ENCODE measurements at regions not wholly inside any gene's neighbourhood (a gene's known extent, or its start where the extent isn't known, plus 50 kb on each side); places are given as distances from the start of the nearest gene placed in this dataset.

- no peaks in the 10 kb centered on the region for H3K27me3 Mint-ChIP-seq
- H3K9me3 Mint-ChIP-seq: no peaks in the 10 kb centered on the region
- H3K27ac Mint-ChIP-seq: no peak overlapping the region
- peaks cover 13% of the 10 kb centered on the region for H3K4me1 Mint-ChIP-seq
- no peak overlapping the region for H3K4me3 Mint-ChIP-seq
- no peaks in the 10 kb centered on the region for H3K36me3 Mint-ChIP-seq
- DNase-seq (ENCODE audit: low spot score in 2 of 2) (no peak), ATAC-seq (ENCODE audit: low read depth) (no peak)
Measured at GRCh38 chr11:128407962-128408361, 179.4 kb downstream of the ETS1 start.

GRCh38 chr11:128405714-128406662 lies 181.4 kb downstream of the ETS1 start:
- no peak overlapping the region for H3K4me3 Mint-ChIP-seq
- peaks cover 5% of the 10 kb centered on the region for H3K4me1 Mint-ChIP-seq
- DNase-seq (ENCODE audit: low spot score in 2 of 2): no peak
- H3K9me3 Mint-ChIP-seq: no peaks in the 10 kb centered on the region
- H3K36me3 Mint-ChIP-seq: no peaks in the 10 kb centered on the region
- no peak overlapping the region for H3K27ac Mint-ChIP-seq
- H3K27me3 Mint-ChIP-seq: no peaks in the 10 kb centered on the region
- ATAC-seq (ENCODE audit: low read depth): no peak

GRCh38 chr11:128405112-128405511 lies 182.2 kb downstream of the ETS1 start:
- H3K4me3 Mint-ChIP-seq: no peak overlapping the region
- H3K9me3 Mint-ChIP-seq: no peaks in the 10 kb centered on the region
- no peaks in the 10 kb centered on the region for H3K36me3 Mint-ChIP-seq
- H3K27me3 Mint-ChIP-seq: no peaks in the 10 kb centered on the region
- H3K4me1 Mint-ChIP-seq: peaks cover 5% of the 10 kb centered on the region
- DNase-seq (ENCODE audit: low spot score in 2 of 2): no peak
- no peak overlapping the region for H3K27ac Mint-ChIP-seq
- ATAC-seq (ENCODE audit: low read depth): no peak

- Mint-ChIP-seq H3K4me3 (no peak overlapping the region), H3K27me3 (no peaks in the 10 kb centered on the region), H3K36me3 (no peaks in the 10 kb centered on the region), H3K9me3 (no peaks in the 10 kb centered on the region), H3K4me1 (peaks cover 6% of the 10 kb centered on the region), H3K27ac (peak overlapping the region; percentile 49)
- DNase-seq (ENCODE audit: low spot score in 2 of 2) (no peak), ATAC-seq (ENCODE audit: low read depth) (no peak)
Measured at GRCh38 chr11:128404437-128404836, 182.9 kb downstream of the ETS1 start.

- H3K36me3 Mint-ChIP-seq: no peaks in the 10 kb centered on the region
- peaks cover 20% of the 10 kb centered on the region for H3K4me1 Mint-ChIP-seq
- no peaks in the 10 kb centered on the region for H3K27me3 Mint-ChIP-seq
- no peak for DNase-seq (ENCODE audit: low spot score in 2 of 2)
- no peak overlapping the region for H3K27ac Mint-ChIP-seq
- no peak for ATAC-seq (ENCODE audit: low read depth)
- H3K9me3 Mint-ChIP-seq: no peaks in the 10 kb centered on the region
- H3K4me3 Mint-ChIP-seq: no peak overlapping the region
Measured at GRCh38 chr11:128400382-128401203, 186.8 kb downstream of the ETS1 start.

- Mint-ChIP-seq H3K36me3 (no peaks in the 10 kb centered on the region), H3K4me3 (no peak overlapping the region), H3K4me1 (peaks cover 22% of the 10 kb centered on the region), H3K9me3 (no peaks in the 10 kb centered on the region), H3K27me3 (no peaks in the 10 kb centered on the region), H3K27ac (peak overlapping the region; percentile 74)
- DNase-seq (ENCODE audit: low spot score in 2 of 2) (peak in 1 of 2 donors; percentile 16), ATAC-seq (ENCODE audit: low read depth) (peak; percentile 91)
Measured at GRCh38 chr11:128399251-128400121, 187.9 kb downstream of the ETS1 start.

GRCh38 chr11:128398517-128399250 lies 188.7 kb downstream of the ETS1 start:
- peak in 1 of 2 donors; percentile 2 for DNase-seq (ENCODE audit: low spot score in 2 of 2)
- Mint-ChIP-seq H3K4me3 (peak overlapping the region; percentile 6), H3K27ac (peak overlapping the region; percentile 74), H3K36me3 (no peaks in the 10 kb centered on the region), H3K4me1 (peaks cover 21% of the 10 kb centered on the region), H3K9me3 (no peaks in the 10 kb centered on the region), H3K27me3 (no peaks in the 10 kb centered on the region)
- peak; percentile 86 for ATAC-seq (ENCODE audit: low read depth)

GRCh38 chr11:128397362-128397761 lies 190.0 kb downstream of the ETS1 start:
- no peaks in the 10 kb centered on the region for H3K27me3 Mint-ChIP-seq
- H3K4me1 Mint-ChIP-seq: peaks cover 22% of the 10 kb centered on the region
- H3K27ac Mint-ChIP-seq: no peak overlapping the region
- no peak overlapping the region for H3K4me3 Mint-ChIP-seq
- H3K9me3 Mint-ChIP-seq: no peaks in the 10 kb centered on the region
- no peaks in the 10 kb centered on the region for H3K36me3 Mint-ChIP-seq
- no peak for ATAC-seq (ENCODE audit: low read depth)
- no peak for DNase-seq (ENCODE audit: low spot score in 2 of 2)

- no peak for DNase-seq (ENCODE audit: low spot score in 2 of 2)
- Mint-ChIP-seq H3K4me1 (peaks cover 22% of the 10 kb centered on the region), H3K27me3 (no peaks in the 10 kb centered on the region), H3K9me3 (no peaks in the 10 kb centered on the region), H3K4me3 (no peak overlapping the region), H3K36me3 (no peaks in the 10 kb centered on the region), H3K27ac (no peak overlapping the region)
- no peak for ATAC-seq (ENCODE audit: low read depth)
Measured at GRCh38 chr11:128394431-128395089, 192.8 kb downstream of the ETS1 start.

- H3K4me3 Mint-ChIP-seq: no peak overlapping the region
- no peaks in the 10 kb centered on the region for H3K27me3 Mint-ChIP-seq
- no peak for ATAC-seq (ENCODE audit: low read depth)
Measured at GRCh38 chr11:128392259-128392658, 195.1 kb downstream of the ETS1 start.

GRCh38 chr11:128391811-128392210 lies 195.5 kb downstream of the ETS1 start:
- no peaks in the 10 kb centered on the region for H3K36me3 Mint-ChIP-seq
- no peaks in the 10 kb centered on the region for H3K27me3 Mint-ChIP-seq
- no peak overlapping the region for H3K27ac Mint-ChIP-seq
- H3K4me1 Mint-ChIP-seq: peaks cover 15% of the 10 kb centered on the region
- DNase-seq (ENCODE audit: low spot score in 2 of 2) (no peak), ATAC-seq (ENCODE audit: low read depth) (no peak)
- no peak overlapping the region for H3K4me3 Mint-ChIP-seq
- H3K9me3 Mint-ChIP-seq: no peaks in the 10 kb centered on the region

More at GRCh38 chr11:128392259-128392658, 195.1 kb downstream of the ETS1 start:
- H3K9me3 Mint-ChIP-seq: no peaks in the 10 kb centered on the region
- no peak for DNase-seq (ENCODE audit: low spot score in 2 of 2)
- no peaks in the 10 kb centered on the region for H3K36me3 Mint-ChIP-seq
- H3K4me1 Mint-ChIP-seq: peaks cover 13% of the 10 kb centered on the region
- no peak overlapping the region for H3K27ac Mint-ChIP-seq

- H3K27me3 Mint-ChIP-seq: no peaks in the 10 kb centered on the region
- no peaks in the 10 kb centered on the region for H3K36me3 Mint-ChIP-seq
- DNase-seq (ENCODE audit: low spot score in 2 of 2): no peak
- no peak overlapping the region for H3K27ac Mint-ChIP-seq
- peaks cover 16% of the 10 kb centered on the region for H3K4me1 Mint-ChIP-seq
- no peak for ATAC-seq (ENCODE audit: low read depth)
- no peak overlapping the region for H3K4me3 Mint-ChIP-seq
- no peaks in the 10 kb centered on the region for H3K9me3 Mint-ChIP-seq
Measured at GRCh38 chr11:128390246-128390645, 197.1 kb downstream of the ETS1 start.
